ENCODE measurements at regions not wholly inside any gene's neighbourhood (a gene's known extent, or its start where the extent isn't known, plus 50 kb on each side); places are given as distances from the start of the nearest gene placed in this dataset.

- TF ChIP-seq, protein P1, sequence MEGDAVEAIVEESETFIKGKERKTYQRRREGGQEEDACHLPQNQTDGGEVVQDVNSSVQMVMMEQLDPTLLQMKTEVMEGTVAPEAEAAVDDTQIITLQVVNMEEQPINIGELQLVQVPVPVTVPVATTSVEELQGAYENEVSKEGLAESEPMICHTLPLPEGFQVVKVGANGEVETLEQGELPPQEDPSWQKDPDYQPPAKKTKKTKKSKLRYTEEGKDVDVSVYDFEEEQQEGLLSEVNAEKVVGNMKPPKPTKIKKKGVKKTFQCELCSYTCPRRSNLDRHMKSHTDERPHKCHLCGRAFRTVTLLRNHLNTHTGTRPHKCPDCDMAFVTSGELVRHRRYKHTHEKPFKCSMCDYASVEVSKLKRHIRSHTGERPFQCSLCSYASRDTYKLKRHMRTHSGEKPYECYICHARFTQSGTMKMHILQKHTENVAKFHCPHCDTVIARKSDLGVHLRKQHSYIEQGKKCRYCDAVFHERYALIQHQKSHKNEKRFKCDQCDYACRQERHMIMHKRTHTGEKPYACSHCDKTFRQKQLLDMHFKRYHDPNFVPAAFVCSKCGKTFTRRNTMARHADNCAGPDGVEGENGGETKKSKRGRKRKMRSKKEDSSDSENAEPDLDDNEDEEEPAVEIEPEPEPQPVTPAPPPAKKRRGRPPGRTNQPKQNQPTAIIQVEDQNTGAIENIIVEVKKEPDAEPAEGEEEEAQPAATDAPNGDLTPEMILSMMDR (conservative IDR thresholded peaks at IDR 0.05): peak; percentile 40; the same call in 1 of the 2 replicates
- TF ChIP-seq EZH2 (IDR thresholded peaks at IDR 0.05; ENCODE audit: low read depth): no peak
- Histone ChIP-seq H3K79me2 (ENCODE audit: low read depth) (no peaks in the 10 kb centered on the region), H3K27ac (no peak overlapping the region), H3K4me2 (no peak overlapping the region), H2AFZ (no peak overlapping the region), H3K4me1 (replicated peaks; ENCODE audit: insufficient read depth) (peaks cover 4% of the 10 kb centered on the region; the same call in 1 of the 2 replicates), H3K9me2 (ENCODE audit: insufficient read depth) (no peaks in the 10 kb centered on the region), H3F3A (ENCODE audit: insufficient read depth, low read depth) (no peaks in the 10 kb centered on the region), H3K9me3 (ENCODE audit: insufficient read depth, low read depth) (no peaks in the 10 kb centered on the region; the same call in 1 of the 2 replicates), H3K4me3 (no peak overlapping the region), H3K27me3 (ENCODE audit: insufficient read depth, low read depth) (no peaks in the 10 kb centered on the region), H4K20me1 (ENCODE audit: insufficient read depth) (no peaks in the 10 kb centered on the region), H3K36me3 (ENCODE audit: low read depth) (no peaks in the 10 kb centered on the region)
- BruUV-seq (replicated peaks): no TSS peak
- ChIA-PET CTCF (no interaction called here), POLR2A (ENCODE audit: unreplicated experiment) (no interaction called here)
- DNase-seq: no peak
- intact Hi-C loops (cut with micrococcal nuclease; ENCODE audit: unreplicated experiment): no loop called here
Observed at GRCh38 chr1:168452329-168452728, 91.5 kb downstream of the XCL2 start.

- CTCF ChIA-PET: interaction anchor here (0.6 kb wide), 1 partner anchor 41 kb away, joined by 3 read pairs; no protein-coding TSS in a partner anchor
- no peaks in the 10 kb centered on the region for H3K36me3 ChIP-seq (ENCODE audit: low read depth)
- no peaks in the 10 kb centered on the region for H3K4me1 ChIP-seq (replicated peaks; ENCODE audit: insufficient read depth)
- no peaks in the 10 kb centered on the region for H3F3A ChIP-seq (ENCODE audit: insufficient read depth, low read depth)
- POLR2A ChIA-PET (ENCODE audit: unreplicated experiment): no interaction called here
- no peaks in the 10 kb centered on the region; the same call in 1 of the 2 replicates for H3K9me3 ChIP-seq (ENCODE audit: insufficient read depth, low read depth)
- BruUV-seq (replicated peaks): no TSS peak
- TF ChIP-seq, protein P1 (conservative IDR thresholded peaks at IDR 0.05): no peak
- no peak for TF ChIP-seq EZH2 (IDR thresholded peaks at IDR 0.05; ENCODE audit: low read depth)
- no peak overlapping the region for H2AFZ ChIP-seq
- no peak overlapping the region for H3K27ac ChIP-seq
- H3K4me2 ChIP-seq: no peak overlapping the region
- H3K27me3 ChIP-seq (ENCODE audit: insufficient read depth, low read depth): no peaks in the 10 kb centered on the region
- DNase-seq: no peak
- no peaks in the 10 kb centered on the region for H4K20me1 ChIP-seq (ENCODE audit: insufficient read depth)
- no peaks in the 10 kb centered on the region for H3K9me2 ChIP-seq (ENCODE audit: insufficient read depth)
- intact Hi-C loops (cut with micrococcal nuclease; ENCODE audit: unreplicated experiment): no loop called here
- no peak overlapping the region for H3K4me3 ChIP-seq
- H3K79me2 ChIP-seq (ENCODE audit: low read depth): no peaks in the 10 kb centered on the region
Observed at GRCh38 chr1:168447871-168448270, 95.9 kb downstream of the XCL2 start.

- no peak overlapping the region for H3K4me2 ChIP-seq
- H3K27me3 ChIP-seq (ENCODE audit: insufficient read depth, low read depth): no peaks in the 10 kb centered on the region
- H3K27ac ChIP-seq: no peak overlapping the region
- intact Hi-C loops (cut with micrococcal nuclease; ENCODE audit: unreplicated experiment): no loop called here
- H3K4me3 ChIP-seq: no peak overlapping the region
- no peaks in the 10 kb centered on the region for H3F3A ChIP-seq (ENCODE audit: insufficient read depth, low read depth)
- no peaks in the 10 kb centered on the region for H3K36me3 ChIP-seq (ENCODE audit: low read depth)
- ChIA-PET POLR2A (ENCODE audit: unreplicated experiment) (no interaction called here), CTCF (interaction anchor here (0.7 kb wide), 1 partner anchor 614 kb away, joined by 3 read pairs; no protein-coding TSS in a partner anchor)
- no peaks in the 10 kb centered on the region for H3K4me1 ChIP-seq (replicated peaks; ENCODE audit: insufficient read depth)
- no TSS peak for BruUV-seq (replicated peaks)
- TF ChIP-seq, protein P1 (conservative IDR thresholded peaks at IDR 0.05): no peak
- no peak for TF ChIP-seq EZH2 (IDR thresholded peaks at IDR 0.05; ENCODE audit: low read depth)
- H3K9me3 ChIP-seq (ENCODE audit: insufficient read depth, low read depth): no peaks in the 10 kb centered on the region
- H3K9me2 ChIP-seq (ENCODE audit: insufficient read depth): no peaks in the 10 kb centered on the region
- H2AFZ ChIP-seq: no peak overlapping the region
- H4K20me1 ChIP-seq (ENCODE audit: insufficient read depth): no peaks in the 10 kb centered on the region
- H3K79me2 ChIP-seq (ENCODE audit: low read depth): no peaks in the 10 kb centered on the region
- DNase-seq: no peak
Observed at GRCh38 chr1:168446081-168446480, 97.7 kb downstream of the XCL2 start.

Measured in PC-9 (cell line).